ENCODE measurements at regions not wholly inside any gene's neighbourhood (a gene's known extent, or its start where the extent isn't known, plus 50 kb on each side); places are given as distances from the start of the nearest gene placed in this dataset.
A peak's percentile ranks its signal among the peaks of the same experiment; 100 is the strongest.
"Not testable (repeated sequence)": the region's sequence is repeated elsewhere in the genome, so short reads cannot be mapped to it uniquely, and the experiment has no call there.

DNA sequence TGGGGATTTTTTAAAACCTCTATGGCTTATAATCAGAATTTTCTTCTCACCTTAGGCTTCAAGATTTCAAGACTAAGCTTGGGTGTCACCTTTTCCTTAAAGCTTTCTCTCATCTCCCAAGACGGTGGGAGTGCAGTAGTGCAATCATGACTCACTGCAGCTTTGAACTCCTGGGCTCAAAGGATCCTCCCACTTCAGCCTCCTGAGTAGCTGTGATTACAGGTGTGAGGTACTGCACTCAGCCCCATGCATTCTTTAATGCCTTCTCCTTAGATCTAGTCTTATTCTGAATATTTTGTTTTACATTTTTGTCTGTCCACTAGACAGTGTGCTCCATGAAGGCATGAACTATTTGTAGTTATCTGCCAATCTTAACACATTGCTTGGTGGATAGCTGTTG, 55.7 kb upstream of the FAT3 start:
- no peak for DNase-seq (ENCODE audit: low read depth, low spot score)
- in situ Hi-C loops (cut with HindIII; ENCODE audit: low pct_unique_long_range_greater_than_20kb, low sequenced_read_pairs) = no loop called here

GRCh38 chr11:92167571-92167970, 57.0 kb upstream of the FAT3 start:
- in situ Hi-C loops (cut with HindIII; ENCODE audit: low pct_unique_long_range_greater_than_20kb, low sequenced_read_pairs) = no loop called here
- no peak for DNase-seq (ENCODE audit: low read depth, low spot score)

GRCh38 chr11:92166335-92166734, 58.3 kb upstream of the FAT3 start:
- in situ Hi-C loops (cut with HindIII; ENCODE audit: low pct_unique_long_range_greater_than_20kb, low sequenced_read_pairs) = no loop called here
- DNase-seq (ENCODE audit: low read depth, low spot score) = no peak

- no peak for DNase-seq (ENCODE audit: low read depth, low spot score)
- in situ Hi-C loops (cut with HindIII; ENCODE audit: low pct_unique_long_range_greater_than_20kb, low sequenced_read_pairs) = no loop called here
Measured at GRCh38 chr11:92163879-92164278, 60.7 kb upstream of the FAT3 start.

GRCh38 chr11:92162776-92163175, 61.8 kb upstream of the FAT3 start:
- no peak for DNase-seq (ENCODE audit: low read depth, low spot score)
- in situ Hi-C loops (cut with HindIII; ENCODE audit: low pct_unique_long_range_greater_than_20kb, low sequenced_read_pairs) = no loop called here

- in situ Hi-C loops (cut with HindIII; ENCODE audit: low pct_unique_long_range_greater_than_20kb, low sequenced_read_pairs) = no loop called here
- no peak for DNase-seq (ENCODE audit: low read depth, low spot score)
Measured at GRCh38 chr11:92159931-92160330, 64.7 kb upstream of the FAT3 start.

- in situ Hi-C loops (cut with HindIII; ENCODE audit: low pct_unique_long_range_greater_than_20kb, low sequenced_read_pairs); DNase-seq (ENCODE audit: low read depth, low spot score): not testable (repeated sequence)
Measured at GRCh38 chr11:92157390-92157789, 67.2 kb upstream of the FAT3 start.

DNA sequence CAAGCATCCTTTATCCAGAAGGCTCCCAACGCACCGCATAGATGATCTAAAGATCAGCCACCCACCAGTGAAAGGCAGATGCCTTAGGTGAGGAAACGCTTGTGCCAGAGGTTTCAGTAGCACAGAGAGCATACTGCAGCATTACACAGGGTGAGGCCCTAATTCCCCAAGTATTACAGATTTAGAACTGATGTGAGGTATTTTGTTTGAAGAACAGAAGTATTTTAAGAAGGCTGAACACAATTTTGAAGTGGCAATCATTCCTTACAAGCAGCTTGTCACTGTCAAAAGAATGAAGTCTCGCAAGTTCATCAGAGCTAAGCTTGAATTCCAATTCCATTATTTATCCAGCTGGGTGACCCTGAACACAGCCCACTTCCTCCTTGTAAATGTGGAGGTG, 70.0 kb upstream of the FAT3 start:
- no peak for DNase-seq (ENCODE audit: low read depth, low spot score)
- in situ Hi-C loops (cut with HindIII; ENCODE audit: low pct_unique_long_range_greater_than_20kb, low sequenced_read_pairs) = no loop called here

- no peak for DNase-seq (ENCODE audit: low read depth, low spot score)
- in situ Hi-C loops (cut with HindIII; ENCODE audit: low pct_unique_long_range_greater_than_20kb, low sequenced_read_pairs) = no loop called here
Measured at GRCh38 chr11:92154110-92154509, 70.5 kb upstream of the FAT3 start.

GRCh38 chr11:92153542-92153941, 71.1 kb upstream of the FAT3 start:
- in situ Hi-C loops (cut with HindIII; ENCODE audit: low pct_unique_long_range_greater_than_20kb, low sequenced_read_pairs) = no loop called here
- DNase-seq (ENCODE audit: low read depth, low spot score) = no peak

DNA sequence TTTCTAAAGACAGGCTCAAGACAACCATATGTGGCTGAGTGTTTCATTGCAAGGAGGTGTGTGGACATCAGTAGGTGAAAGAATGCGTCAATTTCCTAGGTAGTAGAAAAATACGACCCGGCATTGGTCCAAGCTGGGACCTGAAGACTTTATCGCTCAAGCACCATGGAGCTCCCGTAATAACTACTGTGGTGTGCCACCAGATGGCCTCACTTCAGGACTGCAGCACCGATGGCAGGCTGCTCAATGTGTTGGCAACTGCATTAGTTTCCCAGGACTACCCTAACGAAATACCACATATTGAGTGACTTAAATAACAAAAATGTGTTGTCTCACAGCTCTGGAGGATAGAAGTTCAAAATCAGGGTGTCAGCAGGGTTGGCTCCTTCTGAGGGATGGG, 72.4 kb upstream of the FAT3 start:
- peak; percentile 16 for DNase-seq (ENCODE audit: low read depth, low spot score)
- in situ Hi-C loops (cut with HindIII; ENCODE audit: low pct_unique_long_range_greater_than_20kb, low sequenced_read_pairs) = no loop called here

GRCh38 chr11:92149996-92150395, 74.6 kb upstream of the FAT3 start:
- in situ Hi-C loops (cut with HindIII; ENCODE audit: low pct_unique_long_range_greater_than_20kb, low sequenced_read_pairs) = no loop called here
- DNase-seq (ENCODE audit: low read depth, low spot score) = no peak

- in situ Hi-C loops (cut with HindIII; ENCODE audit: low pct_unique_long_range_greater_than_20kb, low sequenced_read_pairs) = no loop called here
- no peak for DNase-seq (ENCODE audit: low read depth, low spot score)
Measured at GRCh38 chr11:92141725-92142124, 82.9 kb upstream of the FAT3 start.

DNA sequence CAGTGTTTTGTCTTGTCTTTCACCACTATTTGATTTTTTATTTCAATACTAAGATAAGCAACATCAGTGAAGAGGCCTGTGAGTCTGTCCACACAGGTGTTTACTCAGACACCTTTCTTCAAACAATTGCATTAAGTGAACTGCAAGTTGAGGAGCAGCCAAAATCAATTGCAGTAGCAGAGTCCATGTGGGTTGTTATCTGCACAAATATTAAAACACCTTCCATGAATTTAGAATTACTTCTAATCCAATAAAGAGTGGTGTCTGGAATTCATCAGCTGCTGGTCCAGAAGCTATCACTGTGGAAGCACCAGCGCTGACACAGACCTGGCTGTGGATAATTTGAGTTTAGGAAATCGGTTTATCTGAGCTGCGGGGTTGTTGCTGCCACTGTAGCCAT, 83.5 kb upstream of the FAT3 start:
- in situ Hi-C loops (cut with HindIII; ENCODE audit: low pct_unique_long_range_greater_than_20kb, low sequenced_read_pairs) = no loop called here
- DNase-seq (ENCODE audit: low read depth, low spot score) = no peak

DNA sequence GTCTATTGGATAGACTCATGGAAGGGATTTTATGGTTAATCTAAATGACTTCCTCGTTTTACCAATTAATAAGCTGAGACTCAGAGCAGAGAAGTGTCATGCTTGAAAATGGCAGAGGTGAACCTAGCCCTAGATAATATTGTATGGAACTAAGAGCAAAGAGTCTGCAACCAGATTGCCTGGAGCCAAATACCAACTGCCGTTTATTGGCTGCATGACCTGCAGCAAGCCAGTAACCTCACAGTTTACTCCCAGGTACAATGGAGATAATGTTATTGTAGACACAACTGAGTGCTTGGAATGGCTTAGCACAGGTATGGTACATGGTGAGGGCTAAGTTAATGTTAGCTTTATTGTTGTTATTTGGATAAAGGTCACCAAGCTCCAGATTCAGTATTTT, 84.6 kb upstream of the FAT3 start:
- in situ Hi-C loops (cut with HindIII; ENCODE audit: low pct_unique_long_range_greater_than_20kb, low sequenced_read_pairs) = no loop called here
- DNase-seq (ENCODE audit: low read depth, low spot score) = no peak

GRCh38 chr11:92138296-92138695, 86.3 kb upstream of the FAT3 start:
- no peak for DNase-seq (ENCODE audit: low read depth, low spot score)
- in situ Hi-C loops (cut with HindIII; ENCODE audit: low pct_unique_long_range_greater_than_20kb, low sequenced_read_pairs) = no loop called here

DNA sequence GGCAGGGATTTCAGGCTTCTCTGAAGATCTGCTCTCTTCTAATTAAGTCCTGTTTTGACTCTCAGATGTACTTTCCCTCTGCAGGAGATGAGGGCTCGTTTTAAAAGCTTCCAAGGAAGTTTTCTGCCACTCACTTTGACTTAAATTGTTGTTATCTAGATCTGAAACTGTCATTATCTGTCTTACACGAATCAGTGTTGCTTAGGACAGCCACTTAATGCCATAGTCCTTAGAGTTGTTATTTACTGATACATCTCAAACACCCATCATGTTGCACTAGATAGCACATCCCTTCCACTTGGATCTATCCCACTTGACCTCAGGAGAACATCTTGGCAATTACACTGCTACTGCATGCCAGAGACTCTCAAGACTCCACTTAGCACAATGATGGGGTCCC, 86.9 kb upstream of the FAT3 start:
- in situ Hi-C loops (cut with HindIII; ENCODE audit: low pct_unique_long_range_greater_than_20kb, low sequenced_read_pairs) = no loop called here
- no peak for DNase-seq (ENCODE audit: low read depth, low spot score)

- DNase-seq (ENCODE audit: low read depth, low spot score) = no peak
- in situ Hi-C loops (cut with HindIII; ENCODE audit: low pct_unique_long_range_greater_than_20kb, low sequenced_read_pairs) = no loop called here
Measured at GRCh38 chr11:92136797-92137196, 87.8 kb upstream of the FAT3 start.

DNA sequence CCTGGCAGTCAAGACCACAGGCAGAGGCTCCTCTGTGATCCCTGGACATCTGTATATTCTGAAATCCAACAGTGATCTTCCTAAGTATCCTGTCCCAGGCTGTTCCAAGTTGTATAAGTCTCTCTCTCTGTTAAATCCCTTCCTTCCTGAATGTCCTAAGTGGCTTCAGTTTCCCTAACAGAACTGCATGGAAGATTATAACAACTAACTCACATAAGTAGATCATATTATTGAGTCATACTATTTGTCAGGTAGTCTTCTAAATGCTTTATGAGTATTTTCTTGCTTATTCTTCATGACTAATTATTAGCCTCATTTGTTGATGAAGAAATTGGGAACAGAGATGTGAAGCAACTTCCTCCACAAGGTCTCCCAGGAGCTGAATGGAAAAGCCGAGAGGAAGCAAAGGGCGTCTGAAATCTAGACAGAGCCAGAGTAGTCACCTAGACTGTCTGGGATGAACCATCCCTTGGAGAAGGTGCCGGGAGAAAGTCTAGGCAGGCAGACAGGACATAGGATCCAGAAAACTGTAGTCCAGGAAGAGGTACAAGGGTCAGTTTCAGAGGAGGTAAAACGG, 93.2 kb upstream of the FAT3 start:
- in situ Hi-C loops (cut with HindIII; ENCODE audit: low pct_unique_long_range_greater_than_20kb, low sequenced_read_pairs) = no loop called here

GRCh38 chr11:92130421-92130831, 94.2 kb upstream of the FAT3 start:
- DNase-seq (ENCODE audit: low read depth, low spot score) = no peak
- in situ Hi-C loops (cut with HindIII; ENCODE audit: low pct_unique_long_range_greater_than_20kb, low sequenced_read_pairs) = no loop called here

More for the DNA sequence above, 93.2 kb upstream of the FAT3 start:
- no peak for DNase-seq (ENCODE audit: low read depth, low spot score)
